ENCODE measurements at regions not wholly inside any gene's neighbourhood (a gene's known extent, or its start where the extent isn't known, plus 50 kb on each side); places are given as distances from the start of the nearest gene placed in this dataset.

DNA sequence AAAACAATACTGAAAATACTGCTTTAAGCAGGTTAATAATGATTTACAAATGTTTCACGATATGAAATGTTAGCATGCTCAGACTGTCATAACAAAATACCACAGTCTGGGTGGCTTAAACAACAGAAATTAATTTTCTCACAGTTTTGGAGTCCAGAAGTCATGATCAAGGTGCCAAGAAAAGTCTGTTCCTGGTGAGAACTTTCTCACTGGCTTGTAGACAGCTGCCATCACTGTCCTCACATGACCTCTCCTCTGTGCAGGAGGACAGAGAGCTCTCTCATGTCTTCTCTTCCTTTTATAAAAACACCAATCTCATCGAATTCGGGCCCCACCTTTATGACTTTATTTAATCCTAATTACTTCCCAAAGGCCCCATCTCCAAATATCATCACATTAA lies 426.7 kb downstream of the KLHL13 start:
- Histone ChIP-seq H3K4me1 (no peaks in the 10 kb centered on the region), H3K27ac (no peak overlapping the region), H3K9me3 (no peaks in the 10 kb centered on the region), H3K27me3 (no peaks in the 10 kb centered on the region), H3K4me3 (no peak overlapping the region), H3K36me3 (no peaks in the 10 kb centered on the region)
- TF ChIP-seq POLR2AphosphoS5 (IDR thresholded peaks at IDR 0.05; ENCODE audit: insufficient read depth in 1 of 2, low read depth in 1 of 2), result no peak
- no peak for TF ChIP-seq POLR2A (IDR thresholded peaks at IDR 0.05)
- TF ChIP-seq, protein P1, sequence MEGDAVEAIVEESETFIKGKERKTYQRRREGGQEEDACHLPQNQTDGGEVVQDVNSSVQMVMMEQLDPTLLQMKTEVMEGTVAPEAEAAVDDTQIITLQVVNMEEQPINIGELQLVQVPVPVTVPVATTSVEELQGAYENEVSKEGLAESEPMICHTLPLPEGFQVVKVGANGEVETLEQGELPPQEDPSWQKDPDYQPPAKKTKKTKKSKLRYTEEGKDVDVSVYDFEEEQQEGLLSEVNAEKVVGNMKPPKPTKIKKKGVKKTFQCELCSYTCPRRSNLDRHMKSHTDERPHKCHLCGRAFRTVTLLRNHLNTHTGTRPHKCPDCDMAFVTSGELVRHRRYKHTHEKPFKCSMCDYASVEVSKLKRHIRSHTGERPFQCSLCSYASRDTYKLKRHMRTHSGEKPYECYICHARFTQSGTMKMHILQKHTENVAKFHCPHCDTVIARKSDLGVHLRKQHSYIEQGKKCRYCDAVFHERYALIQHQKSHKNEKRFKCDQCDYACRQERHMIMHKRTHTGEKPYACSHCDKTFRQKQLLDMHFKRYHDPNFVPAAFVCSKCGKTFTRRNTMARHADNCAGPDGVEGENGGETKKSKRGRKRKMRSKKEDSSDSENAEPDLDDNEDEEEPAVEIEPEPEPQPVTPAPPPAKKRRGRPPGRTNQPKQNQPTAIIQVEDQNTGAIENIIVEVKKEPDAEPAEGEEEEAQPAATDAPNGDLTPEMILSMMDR (IDR thresholded peaks at IDR 0.05), result no peak
- no peak for DNase-seq (ENCODE audit: extremely low spot score in 2 of 2)
- intact Hi-C loops (cut with DNase I), result no loop called here

DNA sequence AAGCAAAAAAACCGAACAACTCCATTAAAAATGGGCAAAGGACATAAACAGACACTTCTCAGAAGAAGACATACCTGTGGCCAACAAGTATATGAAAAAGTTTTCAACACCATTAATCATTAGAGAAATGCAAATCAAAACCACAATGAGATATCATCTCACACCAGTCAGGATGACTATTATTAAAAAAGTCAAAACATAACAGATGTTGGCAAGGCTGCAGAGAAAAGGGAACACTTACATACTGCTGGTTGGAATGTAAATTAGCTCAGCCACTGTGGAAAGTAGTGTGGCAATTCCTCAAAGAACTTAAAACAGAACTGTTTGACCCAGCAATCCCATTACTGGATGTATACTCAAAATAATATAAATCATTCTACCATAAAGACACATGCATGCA lies 436.3 kb downstream of the KLHL13 start:
- Histone ChIP-seq H3K9me3 (no peaks in the 10 kb centered on the region), H3K27ac (no peak overlapping the region), H3K4me3 (no peak overlapping the region), H3K36me3 (no peaks in the 10 kb centered on the region), H3K27me3 (no peaks in the 10 kb centered on the region), H3K4me1 (no peaks in the 10 kb centered on the region)
- intact Hi-C loops (cut with DNase I), result no loop called here
- no peak for TF ChIP-seq POLR2AphosphoS5 (IDR thresholded peaks at IDR 0.05; ENCODE audit: insufficient read depth in 1 of 2, low read depth in 1 of 2)
- TF ChIP-seq, protein P1 (IDR thresholded peaks at IDR 0.05), result no peak
- TF ChIP-seq POLR2A (IDR thresholded peaks at IDR 0.05), result no peak
- DNase-seq (ENCODE audit: extremely low spot score in 2 of 2), result no peak

DNA sequence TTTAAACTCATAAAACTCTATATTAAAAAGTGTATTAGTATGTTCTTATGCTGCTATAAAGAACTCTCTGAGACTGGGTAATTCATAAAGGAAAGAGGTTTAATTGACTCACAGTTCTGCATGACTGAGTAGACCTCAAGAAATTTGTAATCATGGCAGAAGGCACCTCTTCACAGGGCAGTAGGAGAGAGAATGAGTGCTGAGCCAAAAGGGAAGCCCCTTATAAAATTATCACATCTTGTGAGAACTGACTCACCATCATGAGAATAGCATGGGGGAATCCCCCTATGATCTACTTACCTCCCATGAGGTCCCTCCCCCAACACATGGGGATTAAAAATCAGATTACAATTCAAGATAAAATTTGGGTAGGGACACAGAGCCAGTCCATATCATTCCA lies 463.2 kb downstream of the KLHL13 start:
- Histone ChIP-seq H3K36me3 (no peaks in the 10 kb centered on the region), H3K4me3 (no peak overlapping the region), H3K27ac (no peak overlapping the region), H3K27me3 (no peaks in the 10 kb centered on the region), H3K9me3 (no peaks in the 10 kb centered on the region), H3K4me1 (no peaks in the 10 kb centered on the region)
- intact Hi-C loops (cut with DNase I), result no loop called here
- no peak for DNase-seq (ENCODE audit: extremely low spot score in 2 of 2)
- TF ChIP-seq POLR2AphosphoS5 (IDR thresholded peaks at IDR 0.05; ENCODE audit: insufficient read depth in 1 of 2, low read depth in 1 of 2) (no peak), POLR2A (IDR thresholded peaks at IDR 0.05) (no peak)
- TF ChIP-seq, protein P1 (IDR thresholded peaks at IDR 0.05), result no peak

DNA sequence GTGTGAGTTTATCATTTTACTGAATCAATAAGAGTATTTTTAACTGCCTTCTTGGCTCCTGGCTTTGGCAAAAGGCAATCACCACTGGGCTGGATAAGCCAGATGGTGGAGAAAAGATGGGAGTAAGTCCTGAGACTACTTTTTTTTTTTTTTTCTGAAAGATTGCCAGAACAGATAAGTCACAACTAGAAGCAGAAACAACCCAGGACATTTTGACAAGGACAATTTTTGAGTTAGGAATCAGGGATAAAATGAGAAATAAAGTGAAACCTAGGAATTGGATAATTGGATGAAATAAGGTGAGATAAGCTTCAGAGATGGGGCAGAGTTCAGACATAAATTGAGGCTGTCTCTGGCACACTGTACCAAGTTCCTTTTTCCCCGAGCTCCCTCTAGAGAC lies 471.0 kb downstream of the KLHL13 start:
- TF ChIP-seq POLR2A (IDR thresholded peaks at IDR 0.05) (no peak), POLR2AphosphoS5 (IDR thresholded peaks at IDR 0.05; ENCODE audit: insufficient read depth in 1 of 2, low read depth in 1 of 2) (no peak)
- TF ChIP-seq, protein P1 (IDR thresholded peaks at IDR 0.05), result no peak
- intact Hi-C loops (cut with DNase I), result no loop called here
- Histone ChIP-seq H3K36me3 (no peaks in the 10 kb centered on the region), H3K4me1 (no peaks in the 10 kb centered on the region), H3K9me3 (no peaks in the 10 kb centered on the region), H3K27me3 (no peaks in the 10 kb centered on the region), H3K4me3 (no peak overlapping the region), H3K27ac (no peak overlapping the region)
- DNase-seq (ENCODE audit: extremely low spot score in 2 of 2), result no peak

DNA sequence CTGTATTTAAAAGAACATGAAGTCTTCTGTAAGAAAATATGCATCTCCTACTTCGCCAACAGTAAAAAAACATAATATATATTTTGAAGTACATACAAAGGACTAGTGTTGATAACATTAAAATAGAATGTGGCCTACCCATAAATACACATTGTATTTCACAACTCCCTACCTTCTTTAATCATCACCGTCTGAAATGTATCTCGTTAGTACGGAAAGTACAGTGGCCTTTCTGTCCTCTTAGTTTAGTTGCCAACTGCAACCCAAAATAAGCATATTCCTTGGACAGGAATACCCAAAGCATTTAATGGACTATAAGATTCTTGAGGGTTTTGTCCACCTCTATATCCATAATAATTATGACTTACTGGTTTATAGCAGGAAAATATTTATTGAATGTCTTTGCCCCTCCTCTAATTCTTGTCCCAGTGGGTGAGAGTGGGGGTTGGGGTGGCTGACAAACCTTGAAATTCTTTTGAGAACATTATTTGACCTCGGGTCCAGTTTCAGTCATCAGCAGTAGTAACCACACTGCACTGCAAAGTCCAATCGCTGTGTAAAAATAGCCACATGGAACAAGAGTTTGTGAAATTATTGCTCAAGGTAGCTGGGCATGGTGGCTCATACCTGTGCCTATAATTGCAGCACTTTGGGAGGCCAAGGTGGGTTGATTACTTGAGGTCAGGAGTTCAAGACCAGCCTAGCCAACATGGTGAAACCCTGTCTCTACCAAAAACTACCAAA lies 474.5 kb downstream of the KLHL13 start:
- Histone ChIP-seq H3K36me3 (no peaks in the 10 kb centered on the region), H3K27ac (no peak overlapping the region), H3K9me3 (no peaks in the 10 kb centered on the region), H3K4me3 (no peak overlapping the region), H3K27me3 (no peaks in the 10 kb centered on the region), H3K4me1 (no peaks in the 10 kb centered on the region)
- no peak for TF ChIP-seq POLR2A (IDR thresholded peaks at IDR 0.05)
- DNase-seq (ENCODE audit: extremely low spot score in 2 of 2), result no peak
- intact Hi-C loops (cut with DNase I), result no loop called here

All from vagina (tissue), 2 donors.